ENCODE measurements at regions not wholly inside any gene's neighbourhood (a gene's known extent, or its start where the extent isn't known, plus 50 kb on each side); places are given as distances from the start of the nearest gene placed in this dataset.

GRCh38 chr5:2011481-2012411 is 129.0 kb upstream of the IRX4 start:
- Histone ChIP-seq H3K27me3 (replicated peaks) (no peaks in the 10 kb centered on the region), H3K27ac (no peak overlapping the region), H3K36me3 (replicated peaks) (no peaks in the 10 kb centered on the region), H3K4me3 (ENCODE audit: low read depth, low read length) (no peak overlapping the region)
- no peak for DNase-seq
- in situ Hi-C loops (cut with HindIII; ENCODE audit: low pct_ligation_motif_present, low sequenced_read_pairs), result no loop called here
- no peak for TF ChIP-seq CTCF (IDR thresholded peaks at IDR 0.05; ENCODE audit: low read depth, low read length, missing control alignments)

- Histone ChIP-seq H3K27ac (no peak overlapping the region), H3K4me3 (ENCODE audit: low read depth, low read length) (no peak overlapping the region), H3K27me3 (replicated peaks) (no peaks in the 10 kb centered on the region), H3K36me3 (replicated peaks) (no peaks in the 10 kb centered on the region)
- in situ Hi-C loops (cut with HindIII; ENCODE audit: low pct_ligation_motif_present, low sequenced_read_pairs), result no loop called here
- DNase-seq, result no peak
- no peak for TF ChIP-seq CTCF (IDR thresholded peaks at IDR 0.05; ENCODE audit: low read depth, low read length, missing control alignments)
Measured at GRCh38 chr5:2010940-2011339, 128.2 kb upstream of the IRX4 start.

DNA sequence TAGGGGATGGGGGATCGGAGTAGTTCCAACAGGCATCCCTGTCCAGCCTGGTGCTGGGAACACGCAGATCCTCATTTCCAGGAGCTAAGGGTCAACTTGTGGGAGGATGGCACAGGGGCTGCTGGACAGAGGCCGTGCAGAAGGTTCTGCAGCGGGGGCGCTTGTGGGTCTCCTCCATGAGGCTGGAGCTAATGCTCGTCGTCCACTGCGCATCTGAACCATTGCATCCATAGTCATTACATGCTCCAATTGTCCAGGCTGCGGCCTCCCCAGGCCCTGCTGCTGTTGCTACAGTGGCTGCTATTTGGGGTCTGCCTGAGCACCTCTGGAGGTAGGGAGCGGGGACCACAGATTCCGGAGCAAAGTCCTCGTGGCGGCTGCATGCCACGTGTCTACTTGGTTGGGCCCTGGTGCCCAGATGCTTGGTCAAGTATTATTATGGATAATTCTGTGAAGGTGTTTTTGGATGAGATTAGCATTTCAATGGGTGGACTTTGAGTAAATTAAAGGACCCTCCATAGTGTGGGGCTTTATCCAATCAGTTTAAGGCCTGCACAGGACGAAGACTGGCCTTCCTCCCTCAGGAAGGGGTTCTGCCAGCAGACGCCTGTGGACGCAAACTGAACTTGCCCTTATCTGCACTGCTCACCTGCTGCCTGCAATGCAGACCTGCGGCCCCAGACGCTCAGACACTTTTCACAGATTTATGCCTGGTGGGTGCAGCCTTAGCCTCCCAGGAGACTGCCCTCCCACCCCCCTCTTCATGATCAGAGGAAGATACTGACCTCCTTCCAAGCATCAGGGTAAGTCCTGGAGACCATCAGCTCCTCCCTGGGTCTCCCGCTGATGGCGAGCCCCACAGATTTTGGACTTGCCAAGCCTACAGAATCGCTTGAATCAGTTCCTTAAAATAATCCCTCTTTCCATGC is 127.5 kb upstream of the IRX4 start:
- no peak overlapping the region for H3K27ac ChIP-seq
- no peaks in the 10 kb centered on the region for H3K27me3 ChIP-seq (replicated peaks)
- TF ChIP-seq CTCF (IDR thresholded peaks at IDR 0.05; ENCODE audit: low read depth, low read length, missing control alignments), result no peak
- no peaks in the 10 kb centered on the region for H3K36me3 ChIP-seq (replicated peaks)
- H3K4me3 ChIP-seq (ENCODE audit: low read depth, low read length), result no peak overlapping the region
- in situ Hi-C loops (cut with HindIII; ENCODE audit: low pct_ligation_motif_present, low sequenced_read_pairs), result no loop called here
- no peak for DNase-seq

GRCh38 chr5:2008851-2009629 is 126.3 kb upstream of the IRX4 start:
- no peak overlapping the region for H3K4me3 ChIP-seq (ENCODE audit: low read depth, low read length)
- in situ Hi-C loops (cut with HindIII; ENCODE audit: low pct_ligation_motif_present, low sequenced_read_pairs), result no loop called here
- no peak for TF ChIP-seq CTCF (IDR thresholded peaks at IDR 0.05; ENCODE audit: low read depth, low read length, missing control alignments)

GRCh38 chr5:2007878-2008501 is 125.3 kb upstream of the IRX4 start:
- in situ Hi-C loops (cut with HindIII; ENCODE audit: low pct_ligation_motif_present, low sequenced_read_pairs), result no loop called here
- H3K36me3 ChIP-seq (replicated peaks), result no peaks in the 10 kb centered on the region
- no peak overlapping the region for H3K27ac ChIP-seq
- no peak for DNase-seq
- TF ChIP-seq CTCF (IDR thresholded peaks at IDR 0.05; ENCODE audit: low read depth, low read length, missing control alignments), result no peak
- H3K4me3 ChIP-seq (ENCODE audit: low read depth, low read length), result no peak overlapping the region
- no peaks in the 10 kb centered on the region for H3K27me3 ChIP-seq (replicated peaks)

More at GRCh38 chr5:2008851-2009629, 126.3 kb upstream of the IRX4 start:
- H3K27me3 ChIP-seq (replicated peaks), result no peaks in the 10 kb centered on the region
- DNase-seq, result no peak
- no peaks in the 10 kb centered on the region for H3K36me3 ChIP-seq (replicated peaks)
- no peak overlapping the region for H3K27ac ChIP-seq

Data from brain microvascular endothelial cell (primary cell).